GM12878 (cell line): ENCODE measurements at regions not wholly inside any gene's neighbourhood (a gene's known extent, or its start where the extent isn't known, plus 50 kb on each side); places are given as distances from the start of the nearest gene placed in this dataset.

ENCODE experiments used
- ATAC-seq: fragments of 200-7000 bp; cut with Tn5 transposase; 3 replicates; pipeline ENCODE4 v1.9.1; 2020; ENCODE audit warnings: mild to moderate bottlenecking, moderate library complexity
- BruUV-seq: library from RNA; stranded (reverse); fragments of 400-500 nt; replicated peaks from 2 replicates; lab custom pipeline; 2021; lab: Mats Ljungman, UMichigan
- CTCF ChIA-PET: fragments of 300-600 bp; sonication (Branson Sonifier 250); formaldehyde crosslinking; extraction: SDS; loops from one replicate; lab custom pipeline; 2021; ENCODE audit warnings: inconsistent platforms; lab: Yijun Ruan, JAX
- POLR2A ChIA-PET: fragments of 350-600 bp; formaldehyde crosslinking; extraction: SDS; loops from one replicate; lab custom pipeline; 2021; ENCODE audit warnings: inconsistent platforms; lab: Charles Lee
- RAD21 ChIA-PET: fragments of 300-600 bp; sonication (Branson Sonifier 250); formaldehyde crosslinking; loops from one replicate; lab custom pipeline; 2023; ENCODE audit warnings: antibody characterized with exemption; ENCODE audit not compliant: unreplicated experiment; lab: Charles Lee
- SMC1A ChIA-PET: fragments of 300-600 bp; sonication (Branson Sonifier 250); formaldehyde crosslinking; loops from one replicate; lab custom pipeline; 2023; ENCODE audit not compliant: unreplicated experiment, uncharacterized antibody; lab: Charles Lee
- DNase-seq: peaks from one replicate; pipeline ENCODE4 v3.0.0-alpha.2; 2011; ENCODE audit warnings: low read depth, low spot score
- FAIRE-seq: peaks from 3 replicates; lab custom pipeline; 2011; peaks lifted over from hg19 to GRCh38; lab: Jason Lieb, UNC
- H2AFZ ChIP-seq: 2 replicates; pipeline ENCODE4 v1.6.0; 2011; ENCODE audit warnings: low read depth, low read length, control low read depth; ENCODE audit not compliant: control insufficient read depth
- H3K27ac ChIP-seq: 2 replicates; pipeline ENCODE4 v1.5.1; 2011; ENCODE audit warnings: control low read depth; ENCODE audit not compliant: control insufficient read depth, insufficient read depth
- H3K27me3 ChIP-seq, 2 experiments: replicated peaks in 1 of 2; 2 replicates each; pipeline versions ENCODE4 v1.6.0 to v1.6.1; 2011; ENCODE audit warnings: low read length in 1 of 2; ENCODE audit not compliant: control insufficient read depth in 2 of 2, insufficient read depth in 2 of 2
- H3K36me3 ChIP-seq, 2 experiments: 2 replicates each; pipeline ENCODE4 v1.5.1; 2011; ENCODE audit warnings: low read length in 1 of 2; ENCODE audit not compliant: control insufficient read depth in 2 of 2, insufficient read depth in 2 of 2
- H3K4me1 ChIP-seq: 2 replicates; pipeline ENCODE4 v1.6.1; 2011; ENCODE audit warnings: mild to moderate bottlenecking, low read length, moderate library complexity, mixed read lengths; ENCODE audit not compliant: control insufficient read depth, insufficient read depth
- H3K4me2 ChIP-seq: 2 replicates; pipeline ENCODE4 v1.6.0; 2011; ENCODE audit warnings: control low read depth; ENCODE audit not compliant: control insufficient read depth, insufficient read depth
- H3K4me3 ChIP-seq: fragments of 200-600 bp; sonication (generic); 2 replicates; pipeline ENCODE4 v1.5.1; 2016
- H3K79me2 ChIP-seq: 2 replicates; pipeline ENCODE4 v1.6.0; 2011; ENCODE audit warnings: low read length; ENCODE audit not compliant: control insufficient read depth, insufficient read depth
- H3K9ac ChIP-seq: 2 replicates; pipeline ENCODE4 v1.8.0; 2011; ENCODE audit warnings: low read length, control low read depth, mixed read lengths; ENCODE audit not compliant: control insufficient read depth, insufficient read depth
- H3K9me3 ChIP-seq: replicated peaks from 3 replicates; pipeline ENCODE4 v1.5.1; 2011; ENCODE audit warnings: mild to moderate bottlenecking, low read length; ENCODE audit not compliant: control insufficient read depth, insufficient read depth
- H4K20me1 ChIP-seq: 2 replicates; pipeline ENCODE4 v1.6.0; 2011; ENCODE audit not compliant: control insufficient read depth, insufficient read depth
- EED ChIP-seq: sonication (generic); IDR thresholded peaks from 2 replicates; pipeline ENCODE4 v1.6.1; 2016; ENCODE audit warnings: antibody characterized with exemption, low read depth
- ESRRA ChIP-seq: IDR thresholded peaks from 2 replicates; pipeline ENCODE4 v1.6.1; 2012; ENCODE audit warnings: mild to moderate bottlenecking, low read length, improper control_type of control experiment
- HCFC1 ChIP-seq: fragments of 150-350 bp; IDR thresholded peaks from 2 replicates; pipeline ENCODE4 v1.6.1; 2014; ENCODE audit warnings: low read length
- IKZF1 ChIP-seq: fragments of 450-650 bp; conservative IDR thresholded peaks from 2 replicates; pipeline ENCODE4 v1.6.1; 2017; ENCODE audit warnings: antibody characterized with exemption, mild to moderate bottlenecking
- MTA2 ChIP-seq: fragments of 450-650 bp; IDR thresholded peaks from 2 replicates; pipeline ENCODE4 v1.6.1; 2016; ENCODE audit warnings: low read depth, mild to moderate bottlenecking, moderate library complexity
- NR2F1 ChIP-seq: fragments of 450-650 bp; conservative IDR thresholded peaks from 2 replicates; pipeline ENCODE4 v1.6.1; 2017; ENCODE audit warnings: mild to moderate bottlenecking
- POU2F2 ChIP-seq: IDR thresholded peaks from 3 replicates; pipeline ENCODE4 v1.6.1; 2011; ENCODE audit warnings: low read depth, mild to moderate bottlenecking, low read length, borderline replicate concordance
- STAT3 ChIP-seq: IDR thresholded peaks from 2 replicates; pipeline ENCODE4 v1.6.1; 2011; ENCODE audit warnings: low read depth, low read length, improper control_type of control experiment
- WGBS: methylation state at CpG from one replicate; pipeline ENCODE4 v1.1.6; 2016; ENCODE audit warnings: low lambda C conversion rate; ENCODE audit not compliant: insufficient replicate concordance, insufficient coverage; ENCODE audit errors: missing lambda C conversion rate; 5-methylcytosine and 5-hydroxymethylcytosine counted together
- in situ Hi-C: fragments of 300-500 bp; cut with MboI; formaldehyde crosslinking; loops from 9 replicates; pipeline ENCODE4 v1.14.3; 2018; ENCODE audit warnings: mixed read lengths
- intact Hi-C: fragments of 100-400 bp; cut with micrococcal nuclease; formaldehyde crosslinking; loops from one replicate; pipeline ENCODE4 v1.14.2; 2022; ENCODE audit not compliant: unreplicated experiment
- TF ChIP-seq, protein P1 (sequence below): fragments of 450-650 bp; IDR thresholded peaks from 2 replicates; pipeline ENCODE4 v1.6.1; 2017; ENCODE audit warnings: mild to moderate bottlenecking
- TF ChIP-seq, protein P2 (sequence below): fragments of 450-650 bp; IDR thresholded peaks from 2 replicates; pipeline ENCODE4 v1.6.1; 2017; ENCODE audit warnings: mild to moderate bottlenecking, moderate library complexity
- TF ChIP-seq, protein P3 (sequence below): fragments of 150-350 bp; IDR thresholded peaks from 2 replicates; pipeline ENCODE4 v1.6.1; 2016; ENCODE audit warnings: low read depth, low read length
- TF ChIP-seq, protein P4 (sequence below): IDR thresholded peaks from 2 replicates; pipeline ENCODE4 v1.6.1; 2011; ENCODE audit warnings: borderline replicate concordance, low read depth, mild to moderate bottlenecking, moderate library complexity, mixed read lengths, low read length; ENCODE audit not compliant: insufficient read depth; ENCODE audit errors: extremely low read length
- TF ChIP-seq, protein P5 (sequence below): IDR thresholded peaks from 2 replicates; pipeline ENCODE4 v1.6.1; 2011; ENCODE audit warnings: mild to moderate bottlenecking, low read depth, low read length, moderate library complexity; ENCODE audit not compliant: insufficient replicate concordance

DNA sequence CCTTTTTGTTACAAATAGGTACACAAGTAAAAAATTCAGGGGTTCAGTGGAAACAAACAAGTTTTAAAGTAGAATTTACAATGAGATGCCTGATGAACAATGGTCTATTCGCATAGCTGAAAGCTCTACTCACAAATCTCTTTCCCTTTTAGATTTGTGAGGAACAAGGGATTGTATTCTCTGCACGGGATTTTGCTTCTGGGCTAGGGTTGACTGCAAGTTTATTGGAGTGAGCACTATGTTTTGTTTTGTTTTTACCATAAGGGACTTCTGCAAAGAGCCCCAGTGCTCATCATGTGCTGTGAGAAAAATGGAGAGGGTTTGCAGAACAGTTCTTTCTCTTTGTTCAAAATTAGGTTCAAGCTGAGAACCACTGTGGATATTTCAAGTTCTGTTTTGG lies 160.5 kb downstream of the DLEU7 start:
- intact Hi-C loops, result no loop called here
- no peak for ATAC-seq
- FAIRE-seq, result no peak
- no peak overlapping the region for H3K4me2 ChIP-seq
- H2AFZ ChIP-seq, result no peak overlapping the region
- POLR2A ChIA-PET, result interaction anchor here (0.7 kb wide), 1 partner anchor 131 kb away, joined by 3 read pairs; no protein-coding TSS in a partner anchor
- H3K36me3 ChIP-seq, result no peaks in the 10 kb centered on the region
- no peaks in the 10 kb centered on the region for H4K20me1 ChIP-seq
- CTCF ChIA-PET, result no interaction called here
- WGBS, result 44% methylated on average over 2 of the region's 2 CpGs
- in situ Hi-C loops, result no loop called here
- RAD21 ChIA-PET, result no interaction called here
- no peak for DNase-seq
- no peak overlapping the region for H3K27ac ChIP-seq
- H3K4me3 ChIP-seq, result no peak overlapping the region
- no peaks in the 10 kb centered on the region for H3K79me2 ChIP-seq
- H3K4me1 ChIP-seq, result peaks cover 6% of the 10 kb centered on the region
- no peaks in the 10 kb centered on the region for H3K27me3 ChIP-seq
- BruUV-seq, result no TSS peak
- no peak overlapping the region for H3K9ac ChIP-seq
- no peaks in the 10 kb centered on the region for H3K9me3 ChIP-seq
- SMC1A ChIA-PET, result interaction anchor here (1.6 kb wide), 1 partner anchor 11 kb away, joined by 5 read pairs; no protein-coding TSS in a partner anchor
- no peak for TF ChIP-seq IKZF1
- TF ChIP-seq, protein P1, sequence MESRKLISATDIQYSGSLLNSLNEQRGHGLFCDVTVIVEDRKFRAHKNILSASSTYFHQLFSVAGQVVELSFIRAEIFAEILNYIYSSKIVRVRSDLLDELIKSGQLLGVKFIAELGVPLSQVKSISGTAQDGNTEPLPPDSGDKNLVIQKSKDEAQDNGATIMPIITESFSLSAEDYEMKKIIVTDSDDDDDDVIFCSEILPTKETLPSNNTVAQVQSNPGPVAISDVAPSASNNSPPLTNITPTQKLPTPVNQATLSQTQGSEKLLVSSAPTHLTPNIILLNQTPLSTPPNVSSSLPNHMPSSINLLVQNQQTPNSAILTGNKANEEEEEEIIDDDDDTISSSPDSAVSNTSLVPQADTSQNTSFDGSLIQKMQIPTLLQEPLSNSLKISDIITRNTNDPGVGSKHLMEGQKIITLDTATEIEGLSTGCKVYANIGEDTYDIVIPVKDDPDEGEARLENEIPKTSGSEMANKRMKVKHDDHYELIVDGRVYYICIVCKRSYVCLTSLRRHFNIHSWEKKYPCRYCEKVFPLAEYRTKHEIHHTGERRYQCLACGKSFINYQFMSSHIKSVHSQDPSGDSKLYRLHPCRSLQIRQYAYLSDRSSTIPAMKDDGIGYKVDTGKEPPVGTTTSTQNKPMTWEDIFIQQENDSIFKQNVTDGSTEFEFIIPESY, result no peak
- TF ChIP-seq STAT3, result no peak
- no peak for TF ChIP-seq MTA2
- TF ChIP-seq, protein P2, sequence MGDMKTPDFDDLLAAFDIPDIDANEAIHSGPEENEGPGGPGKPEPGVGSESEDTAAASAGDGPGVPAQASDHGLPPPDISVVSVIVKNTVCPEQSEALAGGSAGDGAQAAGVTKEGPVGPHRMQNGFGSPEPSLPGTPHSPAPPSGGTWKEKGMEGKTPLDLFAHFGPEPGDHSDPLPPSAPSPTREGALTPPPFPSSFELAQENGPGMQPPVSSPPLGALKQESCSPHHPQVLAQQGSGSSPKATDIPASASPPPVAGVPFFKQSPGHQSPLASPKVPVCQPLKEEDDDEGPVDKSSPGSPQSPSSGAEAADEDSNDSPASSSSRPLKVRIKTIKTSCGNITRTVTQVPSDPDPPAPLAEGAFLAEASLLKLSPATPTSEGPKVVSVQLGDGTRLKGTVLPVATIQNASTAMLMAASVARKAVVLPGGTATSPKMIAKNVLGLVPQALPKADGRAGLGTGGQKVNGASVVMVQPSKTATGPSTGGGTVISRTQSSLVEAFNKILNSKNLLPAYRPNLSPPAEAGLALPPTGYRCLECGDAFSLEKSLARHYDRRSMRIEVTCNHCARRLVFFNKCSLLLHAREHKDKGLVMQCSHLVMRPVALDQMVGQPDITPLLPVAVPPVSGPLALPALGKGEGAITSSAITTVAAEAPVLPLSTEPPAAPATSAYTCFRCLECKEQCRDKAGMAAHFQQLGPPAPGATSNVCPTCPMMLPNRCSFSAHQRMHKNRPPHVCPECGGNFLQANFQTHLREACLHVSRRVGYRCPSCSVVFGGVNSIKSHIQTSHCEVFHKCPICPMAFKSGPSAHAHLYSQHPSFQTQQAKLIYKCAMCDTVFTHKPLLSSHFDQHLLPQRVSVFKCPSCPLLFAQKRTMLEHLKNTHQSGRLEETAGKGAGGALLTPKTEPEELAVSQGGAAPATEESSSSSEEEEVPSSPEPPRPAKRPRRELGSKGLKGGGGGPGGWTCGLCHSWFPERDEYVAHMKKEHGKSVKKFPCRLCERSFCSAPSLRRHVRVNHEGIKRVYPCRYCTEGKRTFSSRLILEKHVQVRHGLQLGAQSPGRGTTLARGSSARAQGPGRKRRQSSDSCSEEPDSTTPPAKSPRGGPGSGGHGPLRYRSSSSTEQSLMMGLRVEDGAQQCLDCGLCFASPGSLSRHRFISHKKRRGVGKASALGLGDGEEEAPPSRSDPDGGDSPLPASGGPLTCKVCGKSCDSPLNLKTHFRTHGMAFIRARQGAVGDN, result no peak
- no peak for TF ChIP-seq EED
- TF ChIP-seq NR2F1, result no peak
- no peak for TF ChIP-seq ESRRA
- no peak for TF ChIP-seq POU2F2
- TF ChIP-seq, protein P3, sequence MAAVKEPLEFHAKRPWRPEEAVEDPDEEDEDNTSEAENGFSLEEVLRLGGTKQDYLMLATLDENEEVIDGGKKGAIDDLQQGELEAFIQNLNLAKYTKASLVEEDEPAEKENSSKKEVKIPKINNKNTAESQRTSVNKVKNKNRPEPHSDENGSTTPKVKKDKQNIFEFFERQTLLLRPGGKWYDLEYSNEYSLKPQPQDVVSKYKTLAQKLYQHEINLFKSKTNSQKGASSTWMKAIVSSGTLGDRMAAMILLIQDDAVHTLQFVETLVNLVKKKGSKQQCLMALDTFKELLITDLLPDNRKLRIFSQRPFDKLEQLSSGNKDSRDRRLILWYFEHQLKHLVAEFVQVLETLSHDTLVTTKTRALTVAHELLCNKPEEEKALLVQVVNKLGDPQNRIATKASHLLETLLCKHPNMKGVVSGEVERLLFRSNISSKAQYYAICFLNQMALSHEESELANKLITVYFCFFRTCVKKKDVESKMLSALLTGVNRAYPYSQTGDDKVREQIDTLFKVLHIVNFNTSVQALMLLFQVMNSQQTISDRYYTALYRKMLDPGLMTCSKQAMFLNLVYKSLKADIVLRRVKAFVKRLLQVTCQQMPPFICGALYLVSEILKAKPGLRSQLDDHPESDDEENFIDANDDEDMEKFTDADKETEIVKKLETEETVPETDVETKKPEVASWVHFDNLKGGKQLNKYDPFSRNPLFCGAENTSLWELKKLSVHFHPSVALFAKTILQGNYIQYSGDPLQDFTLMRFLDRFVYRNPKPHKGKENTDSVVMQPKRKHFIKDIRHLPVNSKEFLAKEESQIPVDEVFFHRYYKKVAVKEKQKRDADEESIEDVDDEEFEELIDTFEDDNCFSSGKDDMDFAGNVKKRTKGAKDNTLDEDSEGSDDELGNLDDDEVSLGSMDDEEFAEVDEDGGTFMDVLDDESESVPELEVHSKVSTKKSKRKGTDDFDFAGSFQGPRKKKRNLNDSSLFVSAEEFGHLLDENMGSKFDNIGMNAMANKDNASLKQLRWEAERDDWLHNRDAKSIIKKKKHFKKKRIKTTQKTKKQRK, result no peak
- TF ChIP-seq, protein P4, sequence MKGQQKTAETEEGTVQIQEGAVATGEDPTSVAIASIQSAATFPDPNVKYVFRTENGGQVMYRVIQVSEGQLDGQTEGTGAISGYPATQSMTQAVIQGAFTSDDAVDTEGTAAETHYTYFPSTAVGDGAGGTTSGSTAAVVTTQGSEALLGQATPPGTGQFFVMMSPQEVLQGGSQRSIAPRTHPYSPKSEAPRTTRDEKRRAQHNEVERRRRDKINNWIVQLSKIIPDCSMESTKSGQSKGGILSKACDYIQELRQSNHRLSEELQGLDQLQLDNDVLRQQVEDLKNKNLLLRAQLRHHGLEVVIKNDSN, result no peak
- TF ChIP-seq HCFC1, result no peak
- TF ChIP-seq, protein P5, sequence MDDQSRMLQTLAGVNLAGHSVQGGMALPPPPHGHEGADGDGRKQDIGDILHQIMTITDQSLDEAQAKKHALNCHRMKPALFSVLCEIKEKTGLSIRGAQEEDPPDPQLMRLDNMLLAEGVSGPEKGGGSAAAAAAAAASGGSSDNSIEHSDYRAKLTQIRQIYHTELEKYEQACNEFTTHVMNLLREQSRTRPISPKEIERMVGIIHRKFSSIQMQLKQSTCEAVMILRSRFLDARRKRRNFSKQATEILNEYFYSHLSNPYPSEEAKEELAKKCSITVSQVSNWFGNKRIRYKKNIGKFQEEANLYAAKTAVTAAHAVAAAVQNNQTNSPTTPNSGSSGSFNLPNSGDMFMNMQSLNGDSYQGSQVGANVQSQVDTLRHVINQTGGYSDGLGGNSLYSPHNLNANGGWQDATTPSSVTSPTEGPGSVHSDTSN, result no peak
